ENCODE measurements at regions not wholly inside any gene's neighbourhood (a gene's known extent, or its start where the extent isn't known, plus 50 kb on each side); places are given as distances from the start of the nearest gene placed in this dataset.

DNA sequence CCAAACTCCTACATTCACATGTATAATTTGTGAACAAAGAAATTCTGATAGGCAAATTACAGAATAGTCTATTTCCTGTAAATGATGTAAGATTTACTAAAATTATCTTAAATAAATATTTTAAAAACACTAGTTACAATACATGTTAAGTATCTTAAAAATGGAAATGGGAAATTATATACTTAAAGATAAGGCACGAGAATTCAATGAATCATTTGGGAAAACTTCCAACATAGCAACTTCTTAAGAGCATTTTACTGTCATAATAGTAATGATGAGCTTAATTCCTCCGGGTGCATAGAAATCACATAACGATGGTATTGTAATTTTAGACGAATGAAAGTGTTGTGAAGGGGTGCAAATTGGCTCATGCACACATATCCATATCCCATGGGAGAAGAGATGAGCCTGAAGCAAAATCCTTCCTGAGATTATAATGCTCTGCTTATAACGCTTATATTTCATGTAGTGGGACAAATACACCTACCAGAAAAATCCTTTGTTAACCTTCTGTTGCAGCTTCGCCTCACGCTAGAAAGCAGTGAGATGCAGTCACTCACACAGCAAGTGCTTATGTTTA lies 873.5 kb downstream of the PDHA2 start:
- DNase-seq, result no peak

DNA sequence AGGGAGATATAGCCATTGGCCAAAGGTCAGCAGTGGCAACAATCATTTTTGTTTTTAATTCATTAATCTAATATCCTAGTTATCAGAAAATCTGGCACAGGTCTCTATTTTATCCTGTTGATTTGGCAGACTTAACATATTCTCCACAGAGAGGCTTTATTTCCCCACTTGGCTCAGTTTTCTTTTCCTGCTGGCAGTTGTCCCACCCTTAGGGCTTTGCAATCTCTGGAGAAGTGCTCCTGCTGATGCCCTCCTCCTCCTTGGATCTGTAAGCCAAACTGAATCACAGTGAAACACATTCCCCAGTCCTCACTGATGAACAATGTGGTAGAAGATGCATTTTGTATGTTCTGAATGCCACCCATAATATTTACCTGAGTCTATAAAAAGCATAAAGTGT lies 889.7 kb downstream of the PDHA2 start:
- no peak for DNase-seq

DNA sequence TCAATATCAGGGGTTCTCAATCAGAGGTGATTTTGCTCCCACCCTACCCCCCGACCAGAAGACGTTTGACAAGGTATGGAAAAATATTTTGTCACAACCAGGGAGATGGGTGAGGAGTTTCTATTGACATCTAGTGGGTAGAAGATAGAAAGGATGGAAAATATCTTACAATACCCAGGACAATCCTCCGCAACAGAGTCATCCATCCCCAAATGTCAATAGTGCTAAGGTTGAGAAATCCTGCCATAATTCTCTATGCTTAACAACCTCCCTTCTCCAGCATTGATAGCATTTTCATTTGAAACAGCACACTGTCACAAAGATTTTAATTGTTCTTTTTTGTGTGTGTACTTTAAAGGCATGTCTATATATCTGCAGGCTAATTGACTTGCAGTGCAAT lies 890.5 kb downstream of the PDHA2 start:
- DNase-seq, result no peak

DNA sequence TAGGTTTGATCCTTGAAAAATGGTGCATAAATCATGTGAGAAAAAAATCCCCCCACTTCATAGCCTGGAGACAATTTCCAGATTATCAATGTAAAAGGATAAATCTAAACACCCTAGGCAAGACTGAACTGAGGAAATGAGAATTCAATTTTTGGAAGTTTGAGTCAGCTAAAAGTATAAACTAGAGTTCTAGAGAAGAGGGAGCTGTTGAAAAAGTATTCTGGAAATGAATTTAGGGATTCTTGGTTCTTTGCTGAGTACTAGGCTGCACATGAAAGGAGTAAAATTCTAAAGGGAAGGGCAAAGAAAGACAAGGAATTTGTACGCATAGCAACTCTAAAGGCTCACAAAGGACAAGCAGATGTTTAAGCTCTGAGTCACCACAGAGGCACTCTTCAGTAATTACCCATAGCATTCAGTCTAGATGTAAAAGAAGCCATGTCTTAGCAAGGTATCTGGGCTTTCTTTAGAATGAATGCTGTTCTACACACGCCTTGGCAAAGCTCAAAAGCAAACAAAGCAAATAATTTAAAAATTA lies 896.5 kb downstream of the PDHA2 start:
- no peak for DNase-seq

DNA sequence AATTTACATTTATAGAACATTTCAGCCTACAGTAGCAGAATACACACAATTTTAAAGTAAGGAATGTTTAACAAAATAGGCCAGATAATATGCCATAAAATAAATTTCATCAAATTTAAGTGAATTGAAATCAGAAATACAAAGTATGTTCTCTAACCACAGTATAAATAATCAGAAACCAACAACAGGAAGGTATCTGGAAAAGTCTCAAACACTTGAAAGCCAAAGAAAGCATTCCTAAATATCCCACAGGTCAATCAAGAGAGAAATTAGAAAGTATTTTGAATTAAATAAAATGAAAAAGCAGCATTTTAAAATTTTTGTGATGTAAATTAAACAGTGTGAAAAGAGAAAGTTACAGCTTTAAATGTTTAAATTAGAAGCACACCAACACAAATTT lies 899.2 kb downstream of the PDHA2 start:
- no peak for DNase-seq

DNA sequence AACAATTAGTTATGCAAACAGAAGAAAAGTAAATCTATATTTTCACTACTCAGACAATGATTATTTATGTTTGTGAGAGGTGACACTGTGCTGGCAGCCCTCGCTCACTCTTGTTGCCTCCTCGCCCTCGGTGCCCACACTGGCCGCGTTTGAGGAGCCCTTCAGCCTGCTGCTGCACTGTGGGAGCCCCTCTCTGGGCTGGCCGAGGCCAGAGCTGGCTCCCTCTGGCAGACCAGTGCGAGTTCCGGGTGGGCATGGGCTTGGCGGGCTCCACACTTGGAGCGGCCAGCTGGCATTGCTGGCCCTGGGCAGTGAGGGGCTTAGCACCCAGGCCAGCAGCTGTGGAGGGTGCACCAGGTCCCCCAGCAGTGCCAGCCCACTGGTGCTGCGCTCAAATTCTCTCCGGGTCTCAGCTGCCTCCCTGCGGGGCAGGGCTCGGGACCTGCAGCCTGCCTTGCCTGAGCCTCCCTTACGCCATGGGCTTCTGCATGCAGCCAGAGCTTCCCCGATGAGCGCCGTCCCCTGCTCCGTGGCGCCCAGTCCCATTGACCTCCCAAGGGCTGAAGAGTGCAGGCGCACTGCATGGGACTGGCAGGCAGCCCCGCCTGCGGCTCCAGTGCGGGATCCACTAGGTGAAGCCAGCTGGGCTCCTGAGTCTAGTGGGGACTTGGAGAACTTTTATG lies 902.6 kb downstream of the PDHA2 start:
- no peak for DNase-seq

DNA sequence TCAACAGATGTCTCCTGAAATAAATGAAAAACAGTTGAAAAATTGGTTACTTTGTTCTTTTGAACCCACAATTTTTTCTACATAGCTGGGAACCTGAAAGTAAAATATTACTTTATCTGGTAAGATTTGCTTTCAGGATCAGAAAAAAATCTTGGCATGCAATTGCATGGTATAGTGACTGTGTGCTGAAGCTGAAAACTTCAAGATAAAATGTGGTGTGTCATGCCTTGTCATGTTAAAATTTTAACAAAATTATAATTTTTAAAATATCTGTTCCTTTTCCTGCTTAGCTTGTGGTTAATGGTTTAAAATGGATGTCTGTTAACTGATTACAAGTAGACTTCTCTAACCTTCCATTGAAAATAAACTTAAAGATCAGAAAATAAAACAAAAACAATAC lies 904.8 kb downstream of the PDHA2 start:
- DNase-seq, result no peak

DNA sequence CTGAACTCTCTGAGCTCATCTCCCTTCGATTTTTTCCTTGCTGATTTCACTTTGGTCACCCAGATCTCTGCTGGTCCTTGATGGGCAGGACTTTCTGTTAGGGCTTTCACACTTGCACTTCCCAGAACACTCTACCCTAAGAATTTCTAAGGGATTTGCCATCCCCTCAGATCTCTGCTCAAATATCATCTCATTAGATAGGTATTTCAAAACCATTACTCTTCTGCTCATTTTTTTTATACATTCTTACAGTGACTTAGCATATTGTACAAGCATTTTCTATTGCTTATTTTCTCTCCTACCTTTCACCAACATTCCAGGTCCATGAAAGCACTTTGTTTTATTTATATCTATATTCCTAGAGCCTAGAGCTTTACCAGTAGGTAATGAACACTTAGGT lies 913.3 kb downstream of the PDHA2 start:
- no peak for DNase-seq

DNA sequence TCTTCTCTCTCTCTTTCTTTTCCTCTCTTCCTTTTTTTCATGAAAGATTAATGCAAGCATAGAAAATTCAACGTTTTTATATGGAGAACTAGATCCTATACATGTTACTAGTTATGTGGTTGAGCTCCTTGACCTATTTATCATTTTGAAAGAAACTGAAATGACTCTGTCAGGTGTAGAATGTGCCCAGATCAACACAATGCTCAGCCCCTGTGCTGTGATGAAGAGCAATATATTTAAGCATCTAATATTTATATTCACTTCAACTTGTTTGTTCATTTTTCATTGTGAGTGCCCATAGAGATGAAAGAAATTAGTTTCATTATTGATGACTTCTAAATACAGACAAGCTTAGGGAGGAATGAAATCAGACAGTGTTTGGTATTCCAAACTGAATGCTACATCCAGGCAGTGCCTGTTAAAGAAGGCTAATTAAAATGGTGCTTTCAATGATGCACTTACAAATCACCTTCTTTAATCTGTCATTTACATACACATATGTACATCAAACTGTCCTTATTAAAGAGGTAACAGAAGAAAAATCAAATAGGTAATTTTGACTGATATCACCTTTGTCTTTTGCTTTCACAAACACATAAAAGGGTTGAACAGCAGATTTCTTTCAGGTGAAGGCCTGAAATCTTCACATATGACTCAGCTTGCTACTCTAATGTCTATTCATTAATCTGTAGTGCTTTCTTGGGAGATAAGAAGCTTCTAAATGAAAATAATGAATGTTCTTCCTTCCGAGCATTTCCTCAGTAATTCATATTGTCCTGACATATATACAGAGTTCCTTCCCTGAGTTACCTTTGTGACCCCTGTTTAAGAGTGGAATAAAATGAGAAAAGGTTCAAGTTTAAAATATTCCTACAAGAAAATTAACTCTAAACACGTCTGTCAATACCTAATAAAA lies 915.9 kb downstream of the PDHA2 start:
- DNase-seq, result no peak

DNA sequence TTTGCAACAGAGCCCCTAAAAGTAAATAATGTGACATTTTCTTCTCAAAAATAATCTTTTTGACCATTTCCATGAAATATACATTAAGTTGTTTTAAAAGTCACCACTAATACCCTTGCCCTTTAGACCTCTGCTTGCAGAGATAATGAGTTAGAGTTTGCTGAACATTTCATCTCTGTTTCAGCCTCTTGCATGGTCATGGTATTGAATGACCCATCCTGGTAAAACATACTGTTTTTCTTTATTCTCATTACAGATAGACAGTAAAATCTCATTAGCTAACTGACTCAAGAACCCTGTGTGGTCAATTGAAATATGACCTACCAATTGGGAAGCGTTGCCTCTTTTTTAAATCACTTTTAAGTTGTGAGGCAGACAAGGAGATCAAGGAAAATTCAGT lies 916.7 kb downstream of the PDHA2 start:
- no peak for DNase-seq

DNA sequence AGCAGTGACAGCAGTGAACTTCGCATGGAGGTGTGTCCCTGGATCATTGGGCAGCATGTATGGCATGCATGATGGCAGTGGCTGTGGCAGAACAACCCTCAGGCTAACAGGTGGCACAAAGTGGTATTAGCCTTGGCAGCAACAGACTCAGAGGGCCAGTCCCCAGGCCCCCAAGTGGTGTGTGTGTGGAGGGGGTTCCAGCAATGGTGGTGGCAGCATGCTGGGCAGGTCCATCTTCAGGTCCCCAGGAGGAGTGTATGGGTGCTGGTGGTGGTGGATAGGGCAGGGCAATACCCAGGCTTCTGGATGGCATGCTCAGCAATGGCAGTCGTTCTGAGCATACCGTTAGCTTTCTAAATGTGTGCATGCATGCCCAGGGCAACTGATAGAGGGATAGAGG lies 923.7 kb downstream of the PDHA2 start:
- no peak for DNase-seq

DNA sequence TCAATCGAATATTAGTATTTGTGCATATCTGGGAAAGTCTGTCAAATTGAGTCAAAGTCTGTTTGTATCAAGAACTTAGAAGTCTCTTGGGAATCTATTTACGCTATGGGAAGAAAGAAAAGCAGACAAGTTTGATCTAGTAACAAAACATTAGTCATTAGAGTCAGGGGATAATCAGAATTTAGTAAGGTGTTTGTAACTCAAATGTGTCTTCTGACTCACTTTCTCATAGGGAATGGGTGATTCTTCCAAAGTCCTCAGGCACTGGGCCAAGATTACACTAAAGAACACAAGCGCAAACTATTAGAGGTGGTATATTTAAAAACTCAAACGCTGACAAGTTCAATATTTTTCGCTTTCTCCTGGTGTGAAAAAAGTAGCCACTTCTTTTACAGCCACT lies 926.5 kb downstream of the PDHA2 start:
- DNase-seq, result no peak

DNA sequence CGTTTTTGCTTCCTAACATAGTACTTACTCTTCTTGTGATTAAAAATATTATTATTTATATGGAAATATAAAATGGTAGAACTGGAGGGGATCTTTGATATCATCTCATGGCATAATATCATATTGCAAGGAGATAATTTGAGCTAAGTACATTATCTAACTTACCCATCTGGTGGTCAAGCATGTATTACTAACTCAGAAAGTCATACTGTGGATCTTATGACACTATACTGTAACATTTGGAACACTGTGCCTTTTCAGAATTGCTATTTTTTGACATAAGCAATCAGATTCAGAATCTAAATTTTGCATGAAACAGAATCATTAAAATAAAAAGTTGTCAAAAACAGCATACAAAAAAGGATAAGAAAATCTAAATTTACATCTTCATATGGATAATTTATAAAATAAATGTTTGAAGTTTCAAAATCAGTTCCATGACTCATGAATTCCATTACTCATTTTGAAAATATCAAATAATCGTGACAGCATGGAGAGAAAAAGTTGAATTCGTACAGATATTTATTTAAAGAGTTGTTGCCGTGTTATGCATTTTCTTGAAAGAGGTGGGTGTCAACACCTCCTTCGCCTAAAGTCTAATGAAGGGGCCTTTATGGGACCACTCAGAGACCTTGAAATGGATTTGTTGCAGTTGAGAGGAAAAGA lies 928.1 kb downstream of the PDHA2 start:
- no peak for DNase-seq

DNA sequence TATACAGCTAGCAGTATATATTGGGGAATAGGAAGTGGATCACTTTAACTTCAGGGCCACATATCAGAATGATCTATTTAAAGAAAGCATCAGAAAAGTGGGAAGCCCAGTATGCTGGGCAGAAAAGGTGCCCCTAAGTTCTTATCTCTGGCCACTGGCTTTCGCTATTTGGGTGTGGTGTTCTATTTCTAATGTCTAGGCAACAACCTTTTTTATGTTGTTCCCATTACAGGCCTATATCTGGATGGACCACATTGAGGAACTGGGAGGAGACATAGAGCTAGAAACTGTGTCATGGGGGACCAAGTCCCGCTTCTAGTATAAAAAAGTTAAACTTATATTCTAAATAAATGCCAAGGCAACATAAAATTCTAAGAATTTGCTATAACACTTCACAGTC lies 935.6 kb downstream of the PDHA2 start:
- DNase-seq, result no peak

DNA sequence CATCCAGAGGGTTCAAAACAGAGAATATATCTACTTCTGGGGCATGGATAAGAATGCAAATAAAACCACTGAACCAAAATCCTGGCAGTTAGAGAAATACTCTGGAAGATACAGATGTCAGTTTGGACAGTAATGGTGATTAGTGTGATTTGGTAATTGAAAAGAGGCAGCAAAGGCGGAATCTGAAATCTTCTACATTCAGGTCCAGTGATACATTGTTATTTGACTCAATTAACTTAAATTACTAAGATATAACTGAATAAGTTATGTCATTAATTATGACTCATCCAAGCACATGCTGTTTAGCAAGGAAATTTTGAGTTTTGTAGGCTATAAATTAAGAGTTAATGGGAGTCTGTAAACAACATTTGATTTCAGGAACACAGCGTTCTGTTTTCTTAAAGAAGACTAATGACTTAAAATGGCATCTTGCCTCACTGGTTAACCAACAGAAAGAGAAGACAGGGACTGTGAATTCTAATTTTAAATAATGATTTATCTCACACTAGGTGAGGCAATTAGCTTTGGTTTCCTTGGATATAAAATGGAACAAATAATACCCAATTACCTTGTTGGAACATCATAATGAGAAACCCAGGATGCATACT lies 937.1 kb downstream of the PDHA2 start:
- no peak for DNase-seq

DNA sequence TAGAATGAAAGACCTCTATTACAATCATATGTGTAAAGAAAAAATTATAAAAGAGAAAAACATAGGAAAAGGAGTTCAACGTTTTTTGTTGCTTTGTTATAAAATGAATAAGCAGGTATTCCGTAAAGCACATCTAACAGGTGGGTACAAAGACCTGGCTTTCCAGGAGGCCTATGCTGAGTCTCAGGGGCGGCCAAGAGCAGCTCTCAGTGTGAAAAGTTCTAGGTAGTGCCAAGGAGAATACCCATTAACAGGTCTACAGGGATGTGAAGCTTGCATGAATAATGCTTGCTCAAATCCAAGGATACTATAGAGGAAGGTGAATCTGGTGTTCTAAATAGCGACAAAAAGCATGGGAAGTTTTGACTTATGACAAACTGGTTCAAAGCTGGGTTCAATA lies 944.4 kb downstream of the PDHA2 start:
- DNase-seq, result no peak

DNA sequence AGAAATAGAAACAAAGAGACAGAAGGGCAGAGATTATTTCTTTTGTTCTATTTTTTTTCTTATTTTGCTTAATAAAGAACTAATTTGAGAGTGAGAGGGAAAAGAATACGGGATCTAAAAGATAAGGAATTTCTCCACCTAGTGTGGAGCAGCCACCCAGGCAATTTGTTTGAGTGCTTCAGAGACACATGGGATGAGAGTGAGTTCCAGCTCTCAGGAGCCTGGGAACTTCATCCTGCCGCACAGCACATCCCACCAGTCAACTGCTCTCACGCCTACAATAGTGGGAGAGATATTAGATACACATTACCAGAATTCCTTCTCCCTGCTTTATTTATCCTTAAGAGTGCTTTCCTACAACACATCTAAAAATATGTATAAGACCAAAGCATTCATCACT lies 946.4 kb downstream of the PDHA2 start:
- DNase-seq, result no peak

DNA sequence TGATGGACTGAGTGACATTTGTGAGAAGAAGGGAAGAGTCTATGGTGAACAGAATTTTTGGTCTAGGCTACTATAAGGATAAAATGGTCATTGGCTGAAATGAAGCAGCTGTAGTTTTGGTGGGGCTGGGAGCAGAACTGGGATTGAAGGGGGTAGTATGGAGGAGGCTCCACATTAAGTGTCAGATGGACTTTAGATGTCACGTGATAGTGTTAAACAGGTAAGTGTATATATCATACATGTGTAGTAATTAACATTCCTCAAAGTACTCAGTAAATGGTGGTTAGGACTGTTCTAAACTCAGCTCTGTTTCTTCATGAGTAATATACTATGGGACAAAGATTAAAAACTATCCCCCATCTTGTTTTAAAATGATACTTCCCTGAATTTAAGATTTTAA lies 947.9 kb downstream of the PDHA2 start:
- DNase-seq, result no peak

DNA sequence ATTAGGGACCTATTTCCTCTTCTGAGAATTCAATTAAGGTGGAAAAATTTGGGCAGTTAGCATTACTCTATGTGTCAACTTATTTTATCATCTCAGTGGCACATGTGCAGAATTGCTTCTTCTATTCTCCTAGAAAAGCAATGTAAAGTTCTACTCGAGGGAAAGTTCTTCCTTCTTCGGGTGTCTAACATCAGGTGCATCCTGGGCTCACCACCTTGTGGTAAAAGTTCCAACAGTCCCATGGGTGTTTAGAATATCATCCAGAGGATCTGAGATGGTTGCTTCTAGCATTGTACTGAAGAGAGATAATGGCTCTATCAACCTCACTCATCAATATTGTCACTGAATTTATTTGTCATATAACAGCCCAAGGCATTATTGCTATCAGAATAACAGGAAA lies 969.7 kb downstream of the PDHA2 start:
- no peak for DNase-seq

DNA sequence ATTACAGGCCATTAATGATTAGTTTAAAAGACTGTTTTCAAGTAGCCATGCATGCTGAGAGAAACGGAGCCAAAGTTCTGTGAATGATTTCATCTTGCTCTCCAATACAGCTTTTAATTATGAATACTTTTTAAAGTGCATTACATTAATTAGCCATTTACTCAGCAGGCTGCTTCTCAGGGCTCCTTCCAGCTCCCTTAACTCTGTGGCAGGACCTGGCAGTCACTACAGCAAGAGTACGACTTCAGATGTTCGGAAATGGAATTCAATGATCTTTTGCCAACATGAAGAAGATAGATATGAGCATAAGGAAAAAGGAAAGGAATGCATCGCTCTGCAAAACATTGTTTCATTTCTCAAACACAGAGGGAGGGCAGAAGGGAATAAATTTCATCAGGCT lies 987.2 kb downstream of the PDHA2 start:
- no peak for DNase-seq

DNA sequence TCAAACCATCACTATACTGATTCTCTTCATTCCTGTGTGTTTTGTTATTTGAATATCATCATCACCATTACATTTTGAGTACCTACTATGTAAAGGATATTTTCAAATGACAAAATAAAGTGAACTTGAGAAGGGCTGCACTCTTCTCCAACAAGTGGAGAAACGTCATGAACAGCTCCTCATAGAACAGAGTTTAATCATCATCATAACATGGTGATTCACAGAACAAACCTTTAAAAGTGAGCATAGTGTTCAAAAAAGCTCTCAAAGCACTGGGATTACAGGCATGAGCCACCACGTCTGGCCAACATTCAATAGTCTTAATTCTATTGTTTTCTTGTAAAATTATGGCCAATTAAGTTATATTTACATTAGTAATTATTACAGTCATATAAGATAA lies 993.9 kb downstream of the PDHA2 start:
- DNase-seq, result no peak

DNA sequence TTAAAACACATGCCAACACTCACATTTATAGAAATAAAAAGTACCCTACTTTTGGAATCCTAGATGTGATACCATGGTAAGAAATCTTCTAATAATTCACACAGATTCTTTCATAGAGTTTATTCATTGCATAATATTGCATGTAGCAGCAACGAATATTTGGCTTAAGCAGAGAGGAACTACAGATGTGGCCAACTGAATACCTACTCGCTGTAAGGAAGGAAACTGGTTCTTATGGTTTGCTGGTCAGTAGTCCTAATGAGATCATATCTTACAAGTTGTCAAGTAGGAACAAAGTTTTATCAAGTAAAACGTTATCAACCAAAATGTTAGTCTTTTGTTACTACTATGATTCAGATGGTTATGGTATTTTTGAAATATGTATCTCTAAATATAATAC lies 996.1 kb downstream of the PDHA2 start:
- DNase-seq, result no peak

DNA sequence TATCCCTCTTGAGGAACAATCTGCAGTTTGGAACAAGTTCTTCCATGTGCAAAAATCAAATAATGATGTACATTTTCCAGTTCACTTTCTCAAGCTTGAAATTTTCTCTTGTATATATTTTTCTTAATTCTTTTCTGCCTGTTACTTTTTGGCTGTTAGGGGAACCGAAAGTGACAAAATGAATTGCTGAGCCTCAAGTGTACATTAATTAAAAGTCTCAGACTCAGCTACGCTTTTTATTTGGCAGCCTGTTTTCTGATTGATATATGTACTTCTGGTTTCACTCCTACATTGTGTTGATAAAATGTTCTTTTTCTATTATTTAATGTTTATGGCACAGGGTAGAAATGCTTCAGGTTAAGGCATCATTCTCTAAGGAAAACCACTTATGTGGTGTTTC lies 999.5 kb downstream of the PDHA2 start:
- no peak for DNase-seq

All from activated CD4-positive, alpha-beta T cell treated with anti-CD3 and anti-CD28 coated beads, Interleukin-2, amount 50 U/mL, for 16 hours (primary cell).